CMK (cell line): ENCODE measurements at regions not wholly inside any gene's neighbourhood (a gene's known extent, or its start where the extent isn't known, plus 50 kb on each side); places are given as distances from the start of the nearest gene placed in this dataset.

ENCODE experiments used
- DNase-seq: peaks from one replicate; pipeline ENCODE4 v3.0.0-alpha.2; 2010; ENCODE audit warnings: low read depth

DNA sequence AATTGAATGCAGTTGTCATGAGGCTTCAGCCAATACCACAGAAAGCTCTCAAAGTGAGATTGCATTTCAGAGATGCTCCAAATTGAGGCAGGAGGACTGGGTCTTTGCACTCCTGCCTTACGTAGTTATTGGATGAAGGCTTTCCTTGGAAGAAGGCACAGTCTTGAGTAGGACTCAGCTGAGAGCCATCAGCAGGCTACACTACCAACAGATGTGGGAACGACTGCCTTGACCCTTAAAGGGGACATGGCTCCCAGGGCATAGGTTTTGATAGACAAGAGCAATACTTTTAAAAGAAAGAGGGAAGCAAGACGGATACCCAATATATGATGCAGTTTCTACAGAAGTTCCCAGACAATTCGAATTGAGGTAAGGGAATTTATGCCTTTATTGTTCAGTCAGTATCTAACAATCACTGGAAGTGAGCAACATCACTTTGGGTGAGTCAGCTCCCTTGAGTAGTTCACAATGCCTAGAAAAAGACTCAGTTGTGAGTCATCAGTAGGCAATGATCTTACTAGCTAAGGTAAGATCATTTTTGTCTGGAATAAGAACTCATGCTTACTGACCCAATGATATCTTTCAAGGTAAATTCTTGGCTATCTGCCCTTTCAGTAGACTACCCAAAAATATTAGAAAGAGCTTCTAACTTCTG lies 390.8 kb downstream of the GJA1 start:
- no peak for DNase-seq

DNA sequence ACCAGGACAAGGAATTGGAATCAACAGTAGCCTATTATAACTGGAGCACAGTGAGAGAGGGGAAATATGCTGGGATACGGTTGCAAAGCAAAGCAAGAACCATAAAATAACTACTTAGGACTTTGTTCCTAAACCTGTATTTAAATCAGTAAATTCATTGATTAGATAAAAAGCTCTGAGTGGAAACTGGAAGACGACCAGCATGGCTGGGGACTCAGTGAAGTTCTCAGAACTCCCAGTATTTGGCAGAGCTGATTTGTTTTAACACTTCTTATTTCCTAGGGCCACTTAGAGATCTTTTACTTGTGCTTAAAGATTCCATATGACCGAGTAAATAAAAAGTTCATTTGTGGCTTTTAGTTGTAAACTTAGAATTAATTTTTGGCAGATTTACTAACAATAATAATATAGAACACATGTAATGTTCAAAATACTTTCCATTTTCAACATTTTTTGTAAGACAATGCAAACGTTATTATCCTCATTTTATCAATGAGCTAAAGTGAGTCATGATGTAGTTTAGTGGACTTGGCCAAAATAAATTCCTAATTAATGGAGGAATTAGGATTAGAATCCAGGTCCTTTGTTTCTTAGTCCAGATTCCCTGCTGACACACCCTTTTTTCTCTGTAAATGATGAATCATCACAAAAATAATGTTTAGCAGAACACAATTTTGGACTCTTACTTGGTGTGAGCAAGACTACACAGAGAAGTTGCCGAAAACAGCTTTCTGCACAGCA lies 392.9 kb downstream of the GJA1 start:
- no peak for DNase-seq

DNA sequence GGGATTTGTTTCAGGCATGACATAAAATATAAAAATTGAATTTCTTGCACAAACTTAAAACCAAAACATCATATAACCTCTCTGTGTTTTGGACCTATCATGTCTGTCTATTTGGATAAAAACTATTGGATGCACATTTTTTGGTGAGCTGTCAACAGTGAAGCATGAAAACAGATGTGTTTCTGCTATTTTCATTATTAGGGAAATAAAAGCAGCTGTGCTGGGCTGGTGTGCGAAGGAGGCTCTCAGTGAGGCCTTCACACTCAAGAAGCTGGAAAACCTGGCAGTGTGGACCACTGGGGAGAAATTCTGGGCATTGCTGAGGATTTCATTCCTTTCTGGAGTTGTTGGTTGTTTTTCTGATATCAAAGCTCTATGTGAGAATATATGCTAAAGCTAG lies 395.3 kb downstream of the GJA1 start:
- DNase-seq: no peak

DNA sequence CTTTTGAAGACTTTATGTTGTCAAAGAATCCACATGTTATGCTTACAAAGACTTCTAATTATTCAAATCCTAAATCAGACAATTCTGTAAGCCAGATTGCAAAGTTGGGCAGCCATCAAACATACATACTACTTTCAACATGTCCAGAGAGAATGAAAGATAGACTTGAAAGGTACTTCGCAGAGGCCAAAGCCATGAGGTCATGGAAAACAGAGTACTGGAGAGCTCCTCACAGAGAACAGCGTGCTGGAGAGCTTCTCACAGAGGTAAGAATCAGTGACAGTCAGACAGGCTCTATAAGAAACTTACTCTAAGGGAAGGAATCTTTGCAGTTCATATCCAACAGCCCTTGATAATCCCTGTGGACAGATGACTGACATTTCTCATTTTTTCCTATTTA lies 400.2 kb downstream of the GJA1 start:
- no peak for DNase-seq

DNA sequence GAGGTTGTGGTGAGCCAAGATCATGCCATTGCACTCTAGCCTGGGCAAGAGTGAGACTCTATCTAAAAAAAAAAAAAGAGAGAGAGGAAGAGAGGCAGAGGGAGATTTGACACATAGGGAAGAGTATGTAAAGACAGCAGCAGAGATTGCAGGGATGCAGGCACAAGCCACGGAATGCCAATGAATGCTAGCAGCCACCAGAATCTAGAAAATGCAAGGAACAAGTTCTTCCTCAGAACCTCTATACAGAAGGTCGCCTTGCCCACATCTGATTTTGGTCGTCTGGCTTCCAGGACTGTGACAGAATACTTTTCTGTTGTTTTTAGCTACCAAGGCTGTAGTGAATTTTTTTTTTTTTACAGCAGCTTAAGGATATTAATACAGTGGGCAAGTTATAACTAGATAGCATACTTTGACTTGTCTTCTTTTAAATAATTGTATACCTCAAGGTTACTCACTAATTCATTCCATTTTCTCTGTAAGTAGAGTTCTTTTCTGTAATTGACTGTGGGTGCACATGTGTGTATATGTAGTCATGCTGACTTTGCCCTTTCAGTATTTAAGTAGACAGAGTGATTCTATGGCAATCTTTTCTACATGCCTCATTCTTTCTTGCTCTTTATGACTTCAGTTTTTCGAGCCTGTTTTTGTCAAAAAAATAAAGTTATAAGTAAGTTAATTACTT lies 402.2 kb downstream of the GJA1 start:
- DNase-seq: no peak

DNA sequence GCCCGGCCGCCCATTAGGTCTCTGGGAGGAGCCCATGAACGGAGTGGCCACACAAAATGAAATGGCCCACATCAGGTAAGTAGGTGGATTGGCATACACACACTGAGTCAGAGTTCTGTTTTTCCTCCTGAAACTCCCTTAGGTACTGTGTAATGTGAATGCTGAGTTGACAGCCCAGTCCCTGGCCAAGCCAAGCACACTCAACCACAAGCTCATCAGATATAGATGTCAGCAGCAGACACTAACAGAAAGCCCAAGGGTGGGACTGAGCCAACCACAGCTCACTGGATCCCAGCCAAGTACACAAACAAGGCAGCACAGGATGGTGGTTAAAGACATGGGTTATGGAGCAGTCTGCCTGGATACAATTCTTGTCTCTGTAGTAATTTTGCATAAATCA lies 403.4 kb downstream of the GJA1 start:
- DNase-seq: peak; percentile 40

DNA sequence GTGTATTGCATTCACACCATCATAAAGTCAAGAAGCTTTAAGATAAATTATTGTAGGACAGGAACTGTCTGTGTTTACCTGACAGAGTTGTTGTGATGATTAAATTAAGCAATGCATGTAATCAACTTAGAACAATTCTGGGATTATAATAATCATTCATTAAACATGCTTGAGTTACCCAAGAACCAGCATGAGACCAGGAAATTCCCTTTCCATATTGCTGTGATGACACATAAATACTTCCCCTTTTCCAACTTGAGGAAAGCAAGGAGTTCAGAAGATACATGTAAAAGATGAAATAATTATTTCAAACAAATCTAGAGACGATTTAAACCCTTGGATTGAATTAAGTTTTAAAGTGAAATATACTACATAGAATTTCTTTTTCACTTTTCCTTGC lies 404.4 kb downstream of the GJA1 start:
- no peak for DNase-seq

DNA sequence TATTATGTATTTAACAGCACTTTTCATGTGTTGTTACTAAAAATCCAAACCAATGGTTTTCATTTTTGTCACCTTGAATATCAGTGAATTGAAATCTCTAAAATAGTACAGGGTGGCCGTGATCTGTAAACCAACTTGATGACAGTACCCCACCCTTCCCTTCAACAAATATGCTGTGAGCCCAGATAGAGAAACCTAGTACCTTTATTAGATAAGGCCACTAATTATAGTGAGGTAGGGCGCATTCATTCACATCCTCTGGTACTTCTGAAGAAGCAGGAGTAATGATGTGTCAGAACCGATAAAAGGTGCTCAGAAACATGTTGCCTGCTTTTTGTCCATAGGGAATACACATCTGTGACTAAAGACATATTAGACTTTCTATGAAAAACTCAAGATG lies 409.5 kb downstream of the GJA1 start:
- DNase-seq: no peak

DNA sequence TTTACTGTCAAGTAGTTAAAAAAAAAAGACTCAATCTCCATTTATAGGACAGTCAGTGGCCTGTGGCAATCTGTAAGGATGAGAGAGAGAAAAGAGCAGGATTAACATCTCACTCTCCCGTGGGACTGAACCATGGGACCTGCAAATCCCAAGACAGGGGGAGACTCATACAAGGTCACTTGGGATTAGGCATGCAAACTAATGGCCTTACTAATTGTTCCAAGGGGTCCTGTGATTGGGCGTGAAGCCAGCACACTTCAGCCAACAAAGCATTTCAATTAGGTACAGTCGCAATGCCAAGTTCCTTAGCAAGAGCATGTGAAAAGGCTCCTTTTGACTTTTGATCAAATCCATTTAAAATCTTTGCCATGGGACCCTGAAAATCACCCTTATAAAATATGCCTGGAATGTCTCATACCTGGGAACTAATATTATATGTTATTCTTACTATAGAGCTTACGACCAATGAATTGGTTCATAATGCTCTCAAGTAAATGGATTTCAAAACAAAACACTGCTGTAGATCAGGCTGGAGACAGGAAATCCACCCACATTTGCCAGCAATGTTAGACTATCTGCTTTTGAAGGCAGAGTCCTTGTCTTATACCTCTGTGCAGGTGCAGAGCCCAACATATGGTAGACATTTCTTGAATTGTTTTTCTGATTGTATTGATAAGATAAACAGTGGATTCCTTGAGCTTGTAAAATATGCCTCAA lies 412.5 kb downstream of the GJA1 start:
- no peak for DNase-seq

DNA sequence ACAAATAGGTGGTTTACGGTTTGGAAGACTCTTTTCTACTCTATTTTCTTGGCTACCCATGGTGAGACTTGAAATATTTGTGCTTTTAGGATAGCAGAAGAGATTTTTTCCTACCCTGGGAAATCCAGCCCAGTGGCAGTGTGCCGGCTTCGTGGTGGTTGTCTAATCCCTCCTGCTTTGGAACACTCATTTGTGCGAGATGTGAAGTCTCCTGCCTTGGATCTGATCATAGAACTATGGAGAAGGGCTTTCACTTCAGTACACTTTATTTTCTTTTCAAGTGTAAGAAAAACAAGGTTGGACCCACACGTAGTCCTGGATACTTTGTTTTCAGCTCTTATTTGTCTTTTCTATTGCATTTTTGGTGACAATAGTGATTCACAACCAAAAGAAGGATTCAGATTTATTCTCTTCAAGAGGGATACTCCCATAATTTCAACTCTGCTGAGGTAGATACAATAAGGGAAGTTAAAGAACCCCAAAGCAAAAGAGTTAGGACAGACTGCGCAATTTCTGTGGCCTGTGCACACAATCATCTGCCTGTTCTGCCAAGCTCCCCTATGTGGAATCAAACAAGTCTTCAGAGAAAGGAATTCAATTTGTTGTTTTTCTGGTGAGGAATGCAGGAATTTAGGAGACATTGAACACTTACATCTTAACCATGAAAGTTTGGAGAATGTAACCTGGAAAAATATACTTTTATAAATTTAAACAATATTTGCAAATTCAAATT lies 413.2 kb downstream of the GJA1 start:
- no peak for DNase-seq

DNA sequence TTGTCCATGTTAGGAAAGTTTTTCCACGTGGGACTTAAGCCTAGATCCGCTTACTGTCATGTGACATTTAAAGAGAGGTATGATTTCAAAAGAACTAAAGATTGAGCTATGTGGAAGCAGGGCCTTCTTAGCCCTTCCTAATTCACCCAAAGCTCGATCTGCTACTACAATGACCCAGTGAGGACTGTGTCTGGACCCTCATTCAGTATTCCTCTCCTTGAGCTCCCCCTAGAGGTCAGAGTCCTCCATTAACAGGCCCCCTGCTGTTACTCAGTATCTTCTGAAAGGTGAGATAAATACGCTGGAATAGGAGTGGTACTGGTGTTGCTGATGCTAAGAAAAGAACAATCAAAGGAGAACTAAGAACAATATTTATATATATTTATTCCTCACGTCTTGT lies 414.0 kb downstream of the GJA1 start:
- DNase-seq: peak; percentile 42

DNA sequence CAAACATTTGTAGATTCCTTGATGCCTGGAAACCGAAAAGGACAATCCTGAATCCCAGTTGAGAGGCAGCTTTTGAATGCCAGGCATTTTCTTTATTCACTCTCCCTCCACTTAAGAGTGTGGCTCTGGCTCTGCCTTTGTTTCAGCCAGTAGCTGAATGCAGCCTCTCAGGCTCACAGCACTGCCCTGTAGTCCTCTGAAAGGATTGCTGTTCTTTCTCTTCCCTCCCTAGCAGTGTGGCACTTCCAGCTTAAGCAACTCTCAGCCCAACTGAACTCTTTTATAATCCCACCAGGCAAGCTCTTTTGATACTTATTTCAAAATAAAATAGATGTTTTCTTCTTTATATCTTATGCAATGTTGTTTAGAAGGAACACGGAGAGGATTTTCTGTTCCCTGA lies 415.6 kb downstream of the GJA1 start:
- no peak for DNase-seq

DNA sequence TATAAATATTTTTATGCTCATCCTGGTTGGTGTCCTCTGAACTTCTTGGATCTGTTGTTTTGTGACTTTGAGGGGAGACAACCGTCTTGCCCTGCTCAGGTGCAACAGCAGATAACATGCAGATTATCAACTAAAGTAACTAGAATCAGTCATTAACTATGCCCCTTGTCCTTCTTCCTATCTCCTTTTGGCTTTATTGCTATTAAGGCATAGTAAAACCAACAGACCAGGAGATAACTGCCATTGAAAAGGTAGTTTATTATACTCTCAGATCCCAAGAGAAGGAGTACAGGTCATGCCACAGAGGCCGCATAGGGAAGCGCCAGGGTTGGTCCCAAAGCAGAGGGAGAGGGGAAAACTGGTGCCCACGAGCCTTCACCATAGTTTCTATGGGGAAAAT lies 418.2 kb downstream of the GJA1 start:
- no peak for DNase-seq

DNA sequence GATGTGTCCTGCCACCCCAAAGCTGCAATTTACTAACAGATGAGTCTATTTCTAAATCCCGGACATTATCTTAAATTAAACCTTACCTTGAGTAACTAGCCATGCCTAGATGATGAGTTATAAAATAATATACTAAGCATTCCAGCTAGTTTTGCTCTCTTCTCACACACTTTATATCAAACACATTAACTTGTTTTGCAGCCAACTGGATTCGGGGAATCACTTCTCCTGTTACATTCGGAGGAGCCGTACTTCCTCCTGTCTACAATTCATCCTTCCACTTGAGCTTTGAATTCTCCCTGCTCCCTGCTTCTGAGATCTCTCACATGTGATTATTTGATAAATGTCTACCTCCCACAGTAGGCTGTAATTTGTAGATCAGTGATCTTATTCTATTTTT lies 420.1 kb downstream of the GJA1 start:
- DNase-seq: no peak

DNA sequence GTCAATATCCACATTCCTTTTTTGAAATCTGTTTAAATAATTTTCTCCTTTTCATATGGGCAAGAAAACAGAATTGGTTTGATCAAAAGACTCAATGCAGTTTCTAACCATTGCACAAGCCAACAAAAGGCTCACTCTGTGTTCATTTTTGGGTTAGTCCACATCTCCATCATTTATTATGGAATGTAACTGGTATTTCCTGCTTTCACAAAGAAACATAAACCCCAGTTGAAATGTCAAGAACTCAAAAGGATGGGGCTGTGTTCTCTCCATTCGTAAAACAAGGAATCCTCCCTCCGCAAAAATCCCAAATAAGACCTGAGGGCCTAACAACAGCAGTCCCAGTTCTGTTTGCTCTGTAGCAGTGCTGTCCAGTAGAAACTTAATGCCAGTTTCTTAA lies 420.9 kb downstream of the GJA1 start:
- no peak for DNase-seq

DNA sequence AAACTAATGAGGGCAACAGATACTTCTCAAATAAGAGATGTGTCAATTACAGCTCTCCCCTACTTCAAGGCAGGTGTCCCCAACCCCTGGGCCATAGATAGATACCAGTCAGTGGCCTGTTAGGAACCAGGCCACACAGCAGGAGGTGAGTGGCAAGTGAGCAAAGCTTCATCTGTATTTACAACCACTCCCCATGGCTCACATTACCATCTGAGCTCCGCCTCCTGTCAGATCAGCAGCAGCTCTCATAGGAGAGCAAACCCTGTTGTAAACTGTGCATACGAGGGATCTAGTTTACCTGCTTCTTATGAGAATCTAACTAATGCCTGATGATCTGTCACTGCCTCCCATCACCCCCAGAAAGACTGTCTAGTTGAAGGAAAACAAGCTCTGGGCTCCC lies 422.1 kb downstream of the GJA1 start:
- no peak for DNase-seq

DNA sequence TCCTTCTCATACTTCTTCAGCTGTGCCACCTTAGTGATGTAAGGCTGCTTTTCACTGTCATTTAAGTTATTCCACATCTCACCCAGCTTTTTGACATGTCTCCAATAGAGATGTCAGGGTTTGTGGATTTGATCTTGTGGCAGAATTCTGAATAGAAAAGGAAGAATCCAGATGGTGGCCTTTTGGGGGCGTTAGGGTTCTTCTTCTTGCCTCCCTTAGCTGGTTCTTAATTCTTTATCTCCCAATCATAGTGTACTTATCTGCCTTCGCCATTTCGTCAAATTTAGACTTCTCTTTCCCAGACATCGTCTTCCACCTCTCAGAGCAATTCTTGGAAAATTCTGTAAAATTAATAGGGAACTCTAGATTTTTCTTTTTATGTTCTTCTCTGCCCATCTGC lies 422.9 kb downstream of the GJA1 start:
- no peak for DNase-seq

DNA sequence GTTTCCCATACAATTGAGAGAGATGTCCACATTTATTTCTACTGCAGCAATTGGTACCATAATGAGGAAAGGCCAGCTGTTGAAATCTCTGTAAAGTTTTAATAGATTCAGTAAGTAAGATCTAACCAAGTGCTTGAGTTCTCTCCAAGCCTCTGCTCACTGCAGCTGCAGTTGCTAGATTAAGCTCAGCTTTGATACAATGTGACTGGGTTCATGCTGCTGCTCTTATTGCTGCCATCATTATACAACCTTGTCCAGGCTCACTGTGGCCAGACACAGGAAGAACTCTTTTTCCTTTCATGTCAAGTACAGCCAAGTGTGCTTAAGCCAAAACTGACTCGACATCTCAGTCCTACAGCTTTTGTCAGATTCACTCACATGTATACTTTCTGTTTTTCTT lies 423.5 kb downstream of the GJA1 start:
- DNase-seq: no peak

DNA sequence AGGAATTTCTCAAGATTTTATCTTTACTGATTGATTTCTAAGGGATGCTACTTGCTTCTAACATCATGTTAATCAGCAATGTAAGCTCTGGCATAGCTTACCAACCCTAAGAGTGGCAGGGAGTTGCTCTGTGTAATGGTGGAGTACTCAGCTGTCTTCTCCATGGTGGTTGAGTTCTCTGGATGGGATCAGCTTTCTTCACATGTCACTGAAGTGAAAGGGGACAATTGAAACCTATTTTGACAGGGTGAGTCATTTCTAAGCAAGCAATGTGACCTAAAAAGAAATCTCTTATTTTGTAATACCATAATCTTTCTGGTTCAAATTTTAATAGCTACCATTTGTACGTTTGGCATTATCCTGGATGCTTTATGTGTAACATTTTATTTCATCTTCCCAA lies 430.4 kb downstream of the GJA1 start:
- DNase-seq: no peak

DNA sequence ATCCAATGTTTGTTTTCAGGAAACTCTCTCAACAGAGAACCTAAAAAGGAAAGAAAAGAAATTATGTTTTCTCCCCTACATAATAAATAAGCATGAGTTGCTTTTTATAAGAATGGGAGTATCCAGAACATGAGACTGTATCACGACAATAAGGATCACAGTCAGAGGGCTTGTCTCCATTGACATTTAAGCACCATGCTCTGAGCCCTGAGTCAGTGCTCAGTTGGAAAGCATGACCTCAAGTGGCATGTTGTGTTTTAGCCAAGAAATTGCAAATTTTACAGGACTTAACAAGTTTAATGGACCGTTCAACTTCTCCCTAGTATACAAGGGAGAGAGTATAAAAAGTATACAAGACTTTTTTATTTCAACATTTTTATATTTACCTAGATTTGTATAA lies 431.6 kb downstream of the GJA1 start:
- DNase-seq: no peak

DNA sequence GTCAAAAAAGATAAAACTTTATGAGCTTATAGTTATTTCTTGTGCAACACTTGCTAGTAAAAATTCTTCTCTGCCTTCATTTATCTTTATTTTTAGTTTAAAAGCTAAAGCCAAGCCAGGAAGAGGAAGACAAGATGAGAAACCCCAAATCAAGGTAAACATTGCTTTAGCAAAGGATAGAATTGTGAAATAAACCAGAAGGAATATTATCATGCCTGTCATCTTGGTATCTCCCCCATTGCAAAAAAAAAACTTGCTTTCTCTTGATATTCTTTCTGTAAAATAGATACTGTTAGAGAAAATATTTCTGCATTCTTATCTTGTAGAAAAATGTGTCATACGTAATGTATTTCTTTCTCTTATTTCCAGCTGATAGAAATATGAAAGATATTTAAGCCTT lies 432.8 kb downstream of the GJA1 start:
- DNase-seq: no peak

DNA sequence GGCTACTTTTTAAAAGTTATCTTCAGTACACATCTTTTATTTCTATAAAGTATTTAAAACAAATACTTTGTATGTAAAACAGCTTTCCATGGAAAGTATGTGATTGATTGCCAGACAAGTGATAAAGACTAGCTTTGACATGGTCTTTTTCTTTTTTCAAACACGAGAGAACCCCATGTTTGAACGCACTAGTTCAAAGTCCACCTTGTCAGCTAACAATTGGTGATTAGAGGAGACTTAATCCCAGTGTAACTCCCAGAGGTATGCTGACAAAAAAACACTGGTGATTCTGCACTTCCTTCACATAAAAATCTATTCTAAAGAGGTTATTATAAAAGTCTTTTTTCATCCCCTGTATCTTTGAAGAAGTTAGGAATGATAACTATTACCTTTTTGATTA lies 438.1 kb downstream of the GJA1 start:
- DNase-seq: no peak
